NCI-H524 treated with DMSO at 0.1 percent for 48 hours (cell line): ENCODE measurements at regions not wholly inside any gene's neighbourhood (a gene's known extent, or its start where the extent isn't known, plus 50 kb on each side); places are given as distances from the start of the nearest gene placed in this dataset.
A peak's percentile ranks its signal among the peaks of the same experiment; 100 is the strongest.
"Not testable (repeated sequence)": the region's sequence is repeated elsewhere in the genome, so short reads cannot be mapped to it uniquely, and the experiment has no call there.

ENCODE experiments used
- DNase-seq: peaks from one replicate; lab custom pipeline; 2025; lab: John Stamatoyannopoulos, UW

- no peak for DNase-seq
Observed at GRCh38 chr12:102298022-102298421, 100.4 kb upstream of the PMCH start.

GRCh38 chr12:102297412-102297811 is 99.8 kb upstream of the PMCH start:
- DNase-seq = no peak

DNA sequence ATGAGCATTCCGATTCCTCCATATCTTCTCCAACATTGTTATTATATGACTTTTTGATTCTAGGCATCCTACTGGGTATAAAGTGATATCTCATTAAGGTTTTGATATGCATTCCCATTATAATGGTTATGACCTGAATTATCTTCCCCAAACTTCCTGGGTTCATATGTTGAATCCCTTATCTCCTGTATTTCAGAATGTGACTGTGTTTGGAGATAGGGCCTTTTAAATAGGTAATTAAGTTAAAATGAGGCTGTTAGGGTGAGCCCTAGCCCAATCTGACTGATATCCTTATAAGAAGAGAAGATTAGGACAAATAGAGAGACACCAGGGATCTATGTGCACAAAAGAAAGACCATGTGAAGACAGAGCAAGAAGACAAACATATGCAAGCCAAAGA is 96.9 kb upstream of the PMCH start:
- no peak for DNase-seq

- not testable (repeated sequence) for DNase-seq
Observed at GRCh38 chr12:102291498-102292440, 94.1 kb upstream of the PMCH start.

- DNase-seq = not testable (repeated sequence)
Observed at GRCh38 chr12:102289702-102290101, 92.1 kb upstream of the PMCH start.

- DNase-seq = peak; percentile 5
Observed at GRCh38 chr12:102281231-102281630, 83.6 kb upstream of the PMCH start.

DNA sequence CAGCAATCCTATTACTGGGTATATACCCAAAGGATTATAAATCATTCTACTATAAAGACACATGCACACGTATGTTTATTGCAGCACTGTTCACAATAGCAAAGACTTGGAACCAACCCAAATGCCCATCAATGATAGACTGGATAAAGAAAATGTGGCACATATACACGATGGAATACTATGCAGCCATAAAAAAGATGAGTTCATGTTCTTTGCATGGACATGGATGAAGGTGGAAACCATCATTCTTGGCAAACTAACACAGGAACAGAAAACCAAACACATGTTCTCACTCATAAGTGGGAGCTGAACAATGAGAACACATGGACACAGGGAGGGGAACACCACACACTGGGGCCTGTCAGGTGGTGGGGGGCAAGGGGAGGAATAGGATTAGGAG is 58.1 kb upstream of the PMCH start:
- DNase-seq = not testable (repeated sequence)

DNA sequence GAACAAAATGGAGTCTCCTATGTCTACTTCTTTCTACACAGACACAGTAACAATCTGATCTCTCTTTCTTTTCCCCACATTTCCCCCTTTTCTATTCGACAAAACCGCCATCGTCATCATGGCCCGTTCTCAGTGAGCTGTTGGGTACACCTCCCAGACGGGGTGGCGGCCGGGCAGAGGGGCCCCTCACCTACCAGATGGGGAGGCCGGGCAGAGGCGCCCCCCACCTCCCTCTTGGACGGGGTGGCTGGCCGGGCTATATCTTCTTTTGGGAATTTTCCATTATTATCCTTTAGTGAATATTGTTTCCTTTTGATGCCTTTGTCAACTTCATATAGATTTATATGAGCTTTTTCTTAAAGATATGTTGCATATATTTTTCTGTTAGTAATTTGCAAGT is 53.4 kb upstream of the PMCH start:
- not testable (repeated sequence) for DNase-seq

- DNase-seq = no peak
Observed at GRCh38 chr12:102249079-102249841, 51.6 kb upstream of the PMCH start.
